ENCODE measurements at regions not wholly inside any gene's neighbourhood (a gene's known extent, or its start where the extent isn't known, plus 50 kb on each side); places are given as distances from the start of the nearest gene placed in this dataset.

DNA sequence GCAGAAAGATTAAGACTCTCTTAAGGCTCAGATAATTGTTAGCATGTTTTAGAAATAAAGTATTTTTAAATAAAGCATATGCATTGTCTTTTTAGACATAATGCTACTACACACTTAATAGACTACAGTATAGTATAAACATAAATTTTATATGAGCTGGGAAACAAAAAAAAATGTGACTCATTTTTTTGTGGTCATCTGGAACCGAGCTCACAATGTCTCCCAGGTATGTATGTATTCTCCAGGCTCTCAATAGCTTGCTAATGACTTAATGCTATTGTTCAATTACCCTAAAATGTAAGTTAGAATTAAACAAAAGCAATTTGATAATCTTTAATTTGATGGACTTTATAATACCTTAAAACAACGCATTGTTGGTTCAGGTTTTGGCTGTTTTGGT lies 167.2 kb downstream of the NUP35 start:
- no peak for DNase-seq

DNA sequence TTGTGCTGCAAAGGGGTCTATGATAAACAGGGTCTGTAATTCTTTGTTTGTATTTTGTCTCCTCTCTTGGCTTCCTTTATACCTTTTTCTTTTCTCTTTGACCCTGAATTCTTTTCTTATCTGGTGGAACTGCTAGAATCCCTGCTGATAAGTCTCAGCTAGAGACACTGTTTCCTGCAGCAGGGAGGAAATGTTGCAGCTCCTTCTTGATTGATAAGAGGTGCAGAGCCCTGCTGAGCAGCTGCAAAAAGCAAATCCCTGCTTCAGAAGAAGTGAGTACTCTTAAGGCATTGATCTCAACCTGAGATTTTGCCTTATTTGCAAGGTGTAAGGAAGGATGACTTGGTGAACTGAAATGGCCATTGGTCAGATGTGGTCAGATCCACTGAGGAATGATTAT lies 167.8 kb downstream of the NUP35 start:
- DNase-seq = peak in 1 of 2 experiments; percentile 23

DNA sequence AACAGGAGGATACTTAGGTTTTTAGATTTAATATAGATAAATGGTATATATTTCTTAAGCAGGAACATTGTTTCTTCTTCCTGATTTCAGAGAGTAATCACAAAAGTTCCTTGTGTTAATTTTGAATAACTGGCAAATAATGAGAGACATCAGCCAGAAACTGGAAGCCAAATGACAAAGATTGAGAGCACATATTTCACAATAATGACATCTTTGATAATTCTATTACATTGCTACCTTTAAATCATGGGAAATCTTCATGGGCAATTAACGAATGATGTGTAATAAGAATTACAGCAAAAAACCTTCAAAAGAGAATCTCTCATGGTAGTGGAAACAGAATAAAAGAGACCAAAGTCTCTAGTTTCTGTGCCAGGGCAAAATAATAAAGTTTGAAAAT lies 215.1 kb downstream of the NUP35 start:
- DNase-seq = no peak

DNA sequence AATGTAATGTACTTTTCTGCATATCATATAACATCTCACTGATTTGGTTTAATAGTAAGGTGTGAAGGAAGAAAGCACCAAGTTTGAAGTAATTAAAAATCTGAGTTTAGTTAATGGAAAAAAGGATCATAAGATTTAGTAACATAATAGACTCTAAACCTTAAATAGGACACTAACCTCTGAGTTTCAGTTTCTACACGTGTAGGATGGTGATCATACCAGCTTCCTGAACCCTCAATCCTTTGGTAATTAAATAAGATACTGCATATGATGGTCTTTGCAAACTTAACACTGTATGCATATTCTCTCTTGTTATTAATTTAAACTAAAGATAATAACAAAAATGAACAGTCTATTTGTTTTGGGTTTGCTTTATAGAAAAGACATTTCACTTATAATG lies 216.8 kb downstream of the NUP35 start:
- DNase-seq = no peak

DNA sequence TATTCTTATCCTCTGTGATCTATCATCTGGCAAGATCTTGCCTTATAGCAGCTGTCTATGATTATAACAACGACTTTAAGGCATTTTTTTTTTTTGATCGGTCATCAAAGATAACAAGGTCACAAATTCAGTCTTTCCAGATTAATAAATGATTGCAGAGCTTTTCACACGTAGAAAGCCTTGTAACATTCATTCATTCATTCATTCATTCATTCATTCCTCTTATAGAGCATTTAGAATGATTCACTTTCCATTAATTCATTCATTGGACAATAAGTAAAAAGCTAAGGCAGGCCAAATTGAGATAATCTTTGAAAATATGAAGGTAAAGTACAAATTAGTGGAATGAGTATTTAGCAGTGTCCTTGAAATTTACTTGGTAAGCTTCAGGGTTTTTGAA lies 223.7 kb downstream of the NUP35 start:
- DNase-seq = no peak

DNA sequence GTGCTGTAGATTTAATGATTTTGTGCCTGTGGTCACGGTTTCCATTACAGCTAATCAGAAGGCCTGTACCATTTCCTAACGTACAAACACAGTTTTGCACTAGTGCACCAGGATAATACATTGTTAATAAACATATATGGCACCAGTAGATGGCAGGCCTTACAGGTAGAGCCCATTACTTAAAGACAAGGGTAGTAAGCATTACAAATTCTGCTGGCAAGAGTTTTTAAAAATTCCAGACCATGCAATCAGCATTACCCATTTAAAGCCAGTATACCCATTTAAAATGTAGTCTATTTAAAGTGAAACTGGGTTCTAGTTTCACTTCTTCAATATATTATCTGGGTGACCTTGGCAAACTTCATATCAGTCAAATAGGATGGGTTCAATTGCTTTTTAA lies 224.2 kb downstream of the NUP35 start:
- peak in 1 of 2 experiments; percentile 3 for DNase-seq

DNA sequence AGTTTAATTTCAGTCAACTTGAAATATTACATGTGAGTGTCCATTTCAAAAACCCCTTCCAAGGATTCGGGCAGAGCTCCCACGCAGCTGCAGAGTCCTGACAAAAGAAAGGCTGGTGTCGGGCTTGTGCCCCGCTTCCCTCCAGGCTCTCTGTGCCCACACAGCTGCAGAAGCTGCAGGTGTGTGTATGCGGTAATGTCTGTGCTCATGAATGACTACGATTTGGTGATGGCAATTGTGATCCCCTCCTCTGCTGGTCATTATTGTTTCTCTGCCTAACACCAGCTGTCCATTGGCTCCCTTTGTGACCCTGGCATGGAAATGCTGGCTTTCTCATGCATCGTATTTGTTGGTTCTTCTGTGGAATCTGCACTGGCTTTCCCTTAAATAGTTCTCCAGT lies 224.8 kb downstream of the NUP35 start:
- no peak for DNase-seq

DNA sequence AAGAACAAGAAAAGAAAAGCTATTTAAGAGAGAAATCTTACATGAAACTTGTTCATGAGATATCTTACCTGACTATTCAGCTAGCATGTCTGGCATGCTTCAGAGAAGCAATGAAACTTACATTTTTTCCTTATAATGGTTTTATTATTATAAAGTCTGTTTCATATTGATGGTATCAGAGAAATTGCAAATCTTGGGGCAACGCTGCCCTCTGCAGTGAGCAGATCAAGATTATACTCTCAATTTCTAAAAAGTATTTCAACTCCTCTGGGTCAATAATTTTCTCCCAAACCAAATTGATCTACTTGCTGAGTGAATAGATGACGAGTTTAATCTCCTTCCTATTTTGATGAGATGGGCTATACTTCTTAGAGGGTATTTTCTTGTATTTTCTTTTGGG lies 235.6 kb downstream of the NUP35 start:
- DNase-seq = no peak

DNA sequence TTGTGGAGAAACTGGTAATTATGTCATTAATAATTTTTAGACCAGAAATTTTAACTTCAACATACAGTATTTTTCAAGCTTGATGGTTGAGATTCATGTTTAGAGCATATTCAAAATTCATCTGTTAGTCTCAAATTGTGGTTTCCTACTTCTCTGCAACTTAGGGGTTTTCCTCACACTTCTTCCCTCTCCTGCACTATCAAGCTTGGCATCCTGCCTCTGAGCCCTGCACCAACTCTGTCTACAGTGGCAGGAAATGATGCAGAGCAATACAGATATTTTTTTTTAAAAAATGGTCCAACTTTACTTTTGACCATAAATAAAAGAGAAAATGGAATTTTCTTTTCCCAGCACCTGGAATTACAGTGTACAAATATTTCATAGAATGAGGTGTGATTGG lies 247.3 kb downstream of the NUP35 start:
- no peak for DNase-seq

DNA sequence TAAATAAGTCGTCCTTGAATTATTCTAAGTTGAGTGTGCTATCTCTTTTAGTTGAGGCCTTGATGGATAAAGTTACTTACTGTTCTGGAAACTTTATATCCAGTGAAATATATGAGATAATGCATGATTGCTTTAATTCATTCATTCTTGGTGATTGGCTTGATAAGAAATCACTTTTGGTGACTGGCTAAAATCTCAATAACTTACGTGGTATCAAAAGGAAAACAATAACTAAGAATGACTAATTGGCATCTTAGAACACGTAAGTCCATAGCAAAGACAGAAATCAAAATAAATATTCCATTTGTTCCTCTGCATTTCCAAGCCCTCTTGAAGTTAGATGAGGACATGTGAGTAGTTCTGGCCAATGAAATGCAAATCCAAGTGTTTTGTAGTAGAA lies 251.6 kb downstream of the NUP35 start:
- DNase-seq = no peak

DNA sequence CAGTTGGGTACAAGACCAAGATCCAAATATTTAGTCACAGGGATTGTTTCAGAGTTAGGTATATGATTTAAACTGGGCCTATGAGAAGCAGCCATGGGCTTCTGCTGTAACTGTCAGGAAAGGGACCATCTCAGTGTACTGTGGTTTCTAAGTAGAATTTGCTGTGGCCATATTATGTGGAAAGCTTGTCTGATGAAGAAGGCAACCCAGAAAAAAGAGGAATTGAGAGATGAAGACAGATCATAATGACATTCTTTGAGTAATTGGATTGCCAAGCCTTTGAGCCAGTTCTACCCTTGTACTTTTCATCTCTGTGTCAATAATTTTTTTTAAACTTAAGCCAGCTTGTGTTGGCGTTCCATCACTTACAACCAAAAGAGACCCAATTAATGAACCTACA lies 259.6 kb downstream of the NUP35 start:
- DNase-seq = no peak

DNA sequence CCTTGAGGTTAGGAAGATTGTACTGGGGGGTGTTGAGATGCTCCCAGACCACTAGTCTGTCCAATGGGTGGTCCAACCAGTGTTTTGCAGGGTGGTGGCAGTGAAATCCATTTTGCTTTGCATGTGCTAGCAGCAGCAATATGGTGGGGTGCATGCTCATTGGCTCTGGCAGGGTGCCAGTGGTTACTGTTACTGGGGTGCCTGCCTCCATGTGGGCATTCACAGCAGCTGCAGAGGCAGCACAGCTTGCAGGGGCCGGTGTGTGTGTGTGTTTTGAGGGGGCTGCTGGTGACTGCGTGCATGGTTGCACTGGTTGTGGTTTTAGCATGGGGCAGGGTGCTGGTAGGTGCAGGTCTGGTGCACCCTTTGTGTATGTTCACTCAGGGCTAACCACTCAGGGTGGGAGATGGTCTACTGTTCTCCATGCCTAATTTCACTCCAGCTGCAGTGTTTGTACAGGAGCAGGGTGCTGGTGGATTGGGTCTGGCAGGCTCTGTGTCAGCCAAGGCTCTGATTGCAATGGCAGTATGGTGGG lies 265.4 kb downstream of the NUP35 start:
- no peak for DNase-seq

DNA sequence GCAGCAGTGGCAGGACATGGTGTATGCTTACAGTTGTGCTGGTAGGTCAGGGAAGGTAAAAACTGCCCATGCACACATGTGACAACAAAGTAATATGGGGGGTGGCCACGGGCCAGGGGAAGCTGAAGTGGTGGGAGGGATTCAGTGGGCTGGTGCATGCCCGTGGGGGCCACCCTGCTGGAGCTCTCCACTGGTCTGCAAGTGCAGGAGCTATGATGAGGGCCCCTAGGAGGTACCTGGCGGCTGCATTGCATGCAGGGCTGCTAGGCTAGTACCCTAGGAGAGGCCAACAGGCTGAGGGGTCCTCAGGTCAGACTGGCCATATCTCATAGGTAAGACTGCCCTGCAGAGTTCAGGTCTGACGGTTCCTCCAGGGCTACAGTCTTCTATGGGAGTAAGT lies 265.9 kb downstream of the NUP35 start:
- no peak for DNase-seq

DNA sequence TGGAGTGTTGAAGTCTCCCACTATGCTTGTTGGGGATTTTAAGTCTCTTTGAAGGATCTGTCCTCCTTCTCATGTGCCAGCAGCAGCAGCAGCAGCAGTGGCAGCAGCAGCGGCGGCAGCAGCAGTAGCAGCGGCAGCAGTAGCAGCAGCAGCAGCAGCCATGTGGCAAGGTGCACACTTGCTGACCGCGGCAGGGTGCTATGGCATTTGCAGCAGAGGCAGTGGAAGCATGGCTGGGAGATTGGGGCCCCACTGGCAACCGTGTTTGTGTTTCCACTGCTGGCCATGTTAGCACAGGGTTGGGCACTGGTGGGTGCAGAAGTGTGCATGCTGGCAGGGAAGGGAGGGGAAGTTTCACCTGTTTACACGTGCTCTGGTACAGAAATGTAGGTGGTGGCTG lies 280.1 kb downstream of the NUP35 start:
- DNase-seq = no peak

DNA sequence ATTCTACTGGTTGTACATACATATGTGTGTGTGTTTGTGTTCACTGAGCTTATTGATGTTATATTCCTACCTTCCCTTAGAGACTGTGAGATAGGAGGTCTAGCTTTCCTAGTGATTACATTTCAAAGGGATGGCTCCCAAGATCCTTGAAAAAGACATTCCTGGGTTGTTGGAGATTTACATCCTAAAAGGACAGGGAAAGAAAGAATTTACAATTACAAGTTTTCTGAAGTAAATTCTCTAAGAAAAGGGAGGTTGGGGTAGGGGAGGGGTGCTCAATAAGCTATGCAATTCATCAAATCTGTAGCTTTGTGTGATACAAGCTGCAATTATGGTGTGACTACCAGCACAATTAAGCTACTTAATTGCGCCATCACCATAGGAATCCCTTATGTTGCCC lies 284.3 kb downstream of the NUP35 start:
- no peak for DNase-seq

DNA sequence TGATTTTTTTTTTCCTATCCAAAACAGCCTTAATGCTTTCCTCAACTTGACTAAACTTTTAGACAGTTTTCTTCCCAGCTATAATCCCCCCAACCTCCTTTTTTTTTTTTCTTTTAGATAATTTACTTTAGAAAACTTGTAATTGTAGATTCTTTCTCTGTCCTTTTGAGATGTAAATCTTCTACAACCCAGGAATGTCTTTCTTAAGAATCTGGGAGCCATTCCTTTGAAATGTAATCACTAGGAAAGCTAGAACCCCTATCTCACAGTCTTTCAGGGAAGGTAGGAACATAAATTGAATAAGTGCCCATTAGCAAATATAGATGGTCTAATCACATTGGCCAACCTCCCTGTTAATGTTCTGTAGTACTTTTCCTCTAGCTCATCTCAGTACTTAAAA lies 285.4 kb downstream of the NUP35 start:
- no peak for DNase-seq

DNA sequence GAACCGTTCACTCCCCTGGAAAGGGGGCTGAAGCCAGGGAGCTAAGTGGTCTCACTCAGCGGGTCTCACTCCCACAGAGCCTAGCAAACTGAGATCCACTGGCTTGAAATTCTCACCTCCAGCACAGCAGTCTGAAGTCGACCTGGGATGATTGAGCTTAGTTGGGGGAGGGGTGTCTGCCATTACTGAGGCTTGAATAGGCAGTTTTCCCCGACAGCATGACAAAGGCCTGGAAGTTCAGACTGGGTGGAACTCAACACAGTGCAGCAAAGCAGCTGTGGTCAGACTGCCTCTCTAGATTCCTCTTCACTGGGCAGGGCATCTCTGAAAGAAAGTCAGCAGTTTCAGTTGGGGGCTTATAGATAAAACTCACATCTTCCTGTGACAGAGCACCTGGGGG lies 292.5 kb downstream of the NUP35 start:
- DNase-seq = no peak

DNA sequence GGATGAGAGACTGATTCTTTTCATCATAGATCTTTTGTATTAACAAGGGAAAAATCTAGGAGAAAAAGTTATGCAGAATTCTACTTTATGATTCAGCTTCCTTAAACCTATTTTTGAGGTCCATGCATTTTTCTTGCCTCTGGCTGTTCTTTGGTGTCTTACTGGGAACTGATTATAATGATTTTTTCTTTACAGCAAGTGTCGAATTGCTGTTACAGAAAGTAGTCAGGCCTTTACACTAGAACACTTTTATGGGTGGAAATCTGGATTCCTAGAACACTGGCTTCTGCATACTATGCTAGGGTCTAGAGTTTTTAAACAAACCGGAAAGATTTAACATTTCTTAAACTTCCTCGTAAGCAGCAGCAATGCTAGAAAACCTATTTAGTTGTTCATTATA lies 302.6 kb downstream of the NUP35 start:
- DNase-seq = no peak

DNA sequence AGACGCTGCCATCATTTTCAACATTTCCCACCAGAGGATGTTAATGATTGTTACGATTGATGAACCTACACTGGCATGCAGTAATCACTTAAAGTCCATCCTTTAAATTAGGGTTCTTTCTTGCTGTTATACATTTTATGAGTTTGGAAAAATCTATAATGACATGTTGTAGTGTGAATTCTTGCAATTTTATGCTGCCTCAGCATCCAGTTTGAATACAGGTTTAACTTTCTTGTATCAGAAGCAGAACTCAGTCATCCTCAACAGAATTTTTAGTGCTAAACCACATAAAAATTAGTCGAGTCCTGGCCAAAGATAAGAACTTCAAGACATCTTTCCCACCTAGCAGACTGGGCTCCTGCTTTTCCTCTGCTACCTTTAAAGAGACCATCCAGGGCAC lies 303.3 kb downstream of the NUP35 start:
- no peak for DNase-seq

DNA sequence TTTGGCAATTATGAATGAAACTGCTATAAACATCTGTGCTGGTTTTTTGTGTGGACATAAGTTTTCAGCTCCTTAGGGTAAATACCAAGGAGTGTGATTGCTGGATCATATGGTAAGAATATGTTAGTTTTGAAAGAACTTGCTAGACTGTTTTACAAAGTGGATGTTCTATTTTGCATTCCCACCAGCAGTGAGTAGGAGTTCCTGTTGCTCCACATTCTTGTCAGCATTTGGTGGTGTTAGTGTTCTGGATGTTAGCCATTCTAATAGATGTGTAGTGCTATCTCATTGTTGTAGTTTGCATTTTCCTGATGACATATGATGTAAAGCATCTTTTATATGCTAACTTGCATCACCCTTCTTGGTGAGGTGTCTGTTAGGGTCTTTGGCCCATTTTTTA lies 304.6 kb downstream of the NUP35 start:
- DNase-seq = no peak

DNA sequence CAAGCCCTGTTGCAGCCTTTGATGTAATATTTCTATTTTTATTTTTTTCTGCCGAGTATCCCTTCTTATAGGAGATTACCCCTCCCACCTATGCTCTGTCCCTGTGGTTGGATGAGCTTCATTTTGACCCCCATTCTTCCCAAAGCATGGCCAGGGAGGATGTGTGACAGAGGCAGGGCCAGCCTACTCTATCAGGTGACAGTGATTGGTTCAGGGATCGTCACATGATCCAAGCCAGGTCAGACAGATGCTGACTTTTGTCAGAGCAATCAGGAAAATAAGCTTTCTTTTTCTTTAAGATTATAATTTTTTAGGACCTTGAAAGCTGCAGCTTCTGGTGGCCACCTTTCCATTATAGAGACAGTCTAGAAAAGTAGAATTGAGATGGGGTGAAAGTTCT lies 314.3 kb downstream of the NUP35 start:
- no peak for DNase-seq

DNA sequence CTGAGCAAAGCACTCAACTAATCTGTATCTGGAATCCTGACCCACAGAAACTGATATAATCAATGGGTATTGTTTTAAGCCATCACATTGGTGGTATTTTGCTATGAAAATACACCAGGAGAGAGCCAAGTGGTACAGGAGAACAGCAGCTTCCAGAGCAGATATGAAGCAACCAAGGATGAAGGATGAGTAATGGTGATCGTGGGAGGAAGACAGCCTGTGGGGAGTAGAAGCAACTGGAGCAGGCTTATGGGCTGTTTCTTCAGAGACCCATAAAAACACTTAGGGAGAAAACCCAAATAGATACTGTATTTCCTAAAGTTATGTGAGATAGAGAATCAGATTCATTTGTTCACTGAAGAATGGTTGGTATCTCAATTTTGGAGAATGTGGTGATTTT lies 330.8 kb downstream of the NUP35 start:
- no peak for DNase-seq

DNA sequence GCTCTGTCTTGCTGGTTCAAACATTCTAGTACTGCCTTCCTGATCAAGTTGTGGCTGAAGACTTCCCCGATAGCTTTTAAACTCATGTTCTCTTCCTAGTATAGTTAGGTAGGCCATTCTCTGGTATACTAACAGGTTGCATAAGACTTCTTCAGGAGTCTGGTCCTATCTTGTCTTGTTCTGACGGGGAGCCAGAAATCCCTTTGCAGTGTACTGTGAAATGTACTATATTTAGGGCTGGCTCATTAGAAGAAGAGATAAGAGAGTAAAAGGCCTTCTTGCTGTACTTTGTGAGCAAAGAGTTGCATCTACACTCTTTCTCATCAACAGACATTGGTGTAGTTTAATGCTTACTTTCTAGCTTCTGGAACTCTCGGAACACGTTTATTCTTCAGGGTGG lies 331.9 kb downstream of the NUP35 start:
- DNase-seq = no peak

DNA sequence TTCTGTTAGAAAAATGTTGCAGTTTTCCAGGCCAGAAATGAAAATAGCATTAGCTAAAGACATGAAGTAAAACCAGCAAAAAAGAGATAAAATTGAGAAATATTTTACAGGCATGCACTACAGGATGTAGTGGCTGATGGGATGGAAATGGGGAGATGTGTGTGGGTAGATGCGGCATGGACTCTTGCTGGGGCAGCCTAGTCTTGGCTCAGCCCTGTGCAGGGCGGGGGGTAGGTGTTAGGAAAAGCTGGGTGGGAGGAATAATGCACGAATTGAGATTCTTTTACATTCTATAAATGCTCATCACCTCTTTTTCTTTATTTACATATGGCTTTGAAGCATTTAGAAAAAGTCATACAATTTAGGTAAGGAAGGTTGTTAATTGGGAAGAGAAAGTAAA lies 334.2 kb downstream of the NUP35 start:
- DNase-seq = no peak

DNA sequence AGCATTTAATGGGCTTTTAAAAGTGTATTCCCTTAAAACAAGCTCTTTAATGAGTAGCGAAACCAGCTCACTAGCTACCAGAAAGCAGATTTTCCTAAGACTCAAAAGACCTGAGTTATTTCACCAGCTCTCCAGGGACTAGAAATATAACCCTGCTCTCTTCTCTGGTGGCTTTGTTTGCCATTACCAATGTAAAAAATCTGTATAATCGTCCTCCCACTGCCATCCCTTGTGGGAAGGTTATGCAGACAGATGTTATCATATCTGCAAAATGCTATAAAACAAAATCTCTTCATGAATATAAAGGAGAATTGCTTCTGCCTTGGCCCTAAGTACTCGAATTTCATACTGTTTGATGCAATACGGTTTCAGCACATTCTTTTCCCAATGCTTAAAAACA lies 335.2 kb downstream of the NUP35 start:
- DNase-seq = peak in 1 of 2 experiments; percentile 21

DNA sequence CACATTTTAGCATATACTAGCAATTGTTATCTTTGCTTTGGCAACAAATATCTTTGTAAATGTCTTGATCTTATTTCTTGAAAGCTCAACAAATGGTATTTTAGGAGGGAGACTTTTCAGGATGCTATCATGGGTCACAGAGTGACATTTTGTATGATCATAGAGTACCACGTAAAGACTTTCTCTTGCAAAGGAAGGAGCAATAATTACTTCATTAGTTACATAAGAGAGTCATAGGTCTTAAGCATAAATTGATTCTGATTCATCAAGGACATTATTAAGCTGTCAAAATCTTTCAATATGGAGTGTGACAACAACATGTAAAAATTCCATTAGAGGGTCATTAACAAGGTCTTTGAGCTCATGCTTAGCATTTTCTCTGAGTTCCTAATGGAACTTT lies 339.6 kb downstream of the NUP35 start:
- no peak for DNase-seq
